B cell (primary cell): ENCODE measurements at regions not wholly inside any gene's neighbourhood (a gene's known extent, or its start where the extent isn't known, plus 50 kb on each side); places are given as distances from the start of the nearest gene placed in this dataset.

Experiments used
- CTCF ChIP-seq: fragments of 200-600 bp; IDR thresholded peaks from one replicate; pipeline ENCODE4 v1.8.0; 2022; ENCODE audit warnings: antibody characterized with exemption, mild to moderate bottlenecking
- EZH2 ChIP-seq: IDR thresholded peaks from 2 replicates; pipeline ENCODE4 v1.6.1; 2012; ENCODE audit warnings: borderline replicate concordance, low read depth, mild to moderate bottlenecking, moderate library complexity, low read length; ENCODE audit not compliant: insufficient read depth, poor library complexity, severe bottlenecking

- TF ChIP-seq CTCF = no peak
- no peak for TF ChIP-seq EZH2
Measured at GRCh38 chr3:6242104-6242503, 618.8 kb upstream of the GRM7 start.
